ENCODE measurements at regions not wholly inside any gene's neighbourhood (a gene's known extent, or its start where the extent isn't known, plus 50 kb on each side); places are given as distances from the start of the nearest gene placed in this dataset.

DNA sequence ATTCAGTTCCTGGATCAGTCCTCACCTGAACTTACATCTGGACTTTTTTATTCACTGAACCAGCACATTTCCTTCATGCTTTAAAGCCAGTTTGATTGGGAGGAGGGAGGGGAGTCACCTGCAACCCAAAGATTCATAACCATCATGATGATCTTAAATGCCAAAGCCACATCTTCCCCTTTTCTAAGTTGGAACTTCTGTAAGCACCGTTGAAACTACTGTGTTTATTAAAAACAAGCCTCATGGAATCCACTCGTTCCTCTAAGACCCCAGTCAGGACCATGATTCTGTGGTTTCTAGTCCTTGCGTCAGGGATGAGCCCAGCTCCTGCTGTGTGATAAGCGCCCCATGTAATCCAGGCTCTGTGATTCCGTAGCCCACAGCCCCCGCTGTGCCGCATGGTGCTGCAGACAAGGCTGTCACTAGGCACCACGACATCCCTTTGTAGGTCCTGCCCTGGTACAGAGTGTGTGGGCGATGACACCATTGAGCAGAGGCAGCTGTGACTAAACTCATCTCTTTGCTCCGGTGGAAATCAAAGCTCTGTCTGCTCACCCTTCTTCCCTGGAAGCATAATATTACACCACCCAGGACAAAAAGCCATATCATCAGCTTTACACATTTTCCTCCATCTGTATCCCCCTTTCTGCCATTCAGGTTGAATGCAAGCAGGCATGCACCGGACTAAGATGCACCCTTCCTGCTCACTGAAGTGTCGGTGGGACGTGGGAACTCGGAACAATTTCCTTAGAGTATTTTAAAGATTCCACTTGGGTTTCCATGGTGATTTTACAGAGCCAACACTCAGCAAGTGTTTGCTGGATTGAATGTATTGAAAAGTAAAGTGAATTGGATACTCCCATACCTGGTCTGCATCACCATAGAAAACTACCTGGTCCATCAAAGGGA lies 132.0 kb upstream of the FSTL4 start:
- no peak for DNase-seq (ENCODE audit: low spot score)
- TF ChIP-seq, protein P1, sequence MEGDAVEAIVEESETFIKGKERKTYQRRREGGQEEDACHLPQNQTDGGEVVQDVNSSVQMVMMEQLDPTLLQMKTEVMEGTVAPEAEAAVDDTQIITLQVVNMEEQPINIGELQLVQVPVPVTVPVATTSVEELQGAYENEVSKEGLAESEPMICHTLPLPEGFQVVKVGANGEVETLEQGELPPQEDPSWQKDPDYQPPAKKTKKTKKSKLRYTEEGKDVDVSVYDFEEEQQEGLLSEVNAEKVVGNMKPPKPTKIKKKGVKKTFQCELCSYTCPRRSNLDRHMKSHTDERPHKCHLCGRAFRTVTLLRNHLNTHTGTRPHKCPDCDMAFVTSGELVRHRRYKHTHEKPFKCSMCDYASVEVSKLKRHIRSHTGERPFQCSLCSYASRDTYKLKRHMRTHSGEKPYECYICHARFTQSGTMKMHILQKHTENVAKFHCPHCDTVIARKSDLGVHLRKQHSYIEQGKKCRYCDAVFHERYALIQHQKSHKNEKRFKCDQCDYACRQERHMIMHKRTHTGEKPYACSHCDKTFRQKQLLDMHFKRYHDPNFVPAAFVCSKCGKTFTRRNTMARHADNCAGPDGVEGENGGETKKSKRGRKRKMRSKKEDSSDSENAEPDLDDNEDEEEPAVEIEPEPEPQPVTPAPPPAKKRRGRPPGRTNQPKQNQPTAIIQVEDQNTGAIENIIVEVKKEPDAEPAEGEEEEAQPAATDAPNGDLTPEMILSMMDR (IDR thresholded peaks at IDR 0.05; ENCODE audit: extremely low read depth, insufficient read depth, missing control alignments), result no peak
- in situ Hi-C loops (cut with MboI; ENCODE audit: low pct_unique_long_range_greater_than_20kb, low sequenced_read_pairs, unreplicated experiment), result no loop called here

DNA sequence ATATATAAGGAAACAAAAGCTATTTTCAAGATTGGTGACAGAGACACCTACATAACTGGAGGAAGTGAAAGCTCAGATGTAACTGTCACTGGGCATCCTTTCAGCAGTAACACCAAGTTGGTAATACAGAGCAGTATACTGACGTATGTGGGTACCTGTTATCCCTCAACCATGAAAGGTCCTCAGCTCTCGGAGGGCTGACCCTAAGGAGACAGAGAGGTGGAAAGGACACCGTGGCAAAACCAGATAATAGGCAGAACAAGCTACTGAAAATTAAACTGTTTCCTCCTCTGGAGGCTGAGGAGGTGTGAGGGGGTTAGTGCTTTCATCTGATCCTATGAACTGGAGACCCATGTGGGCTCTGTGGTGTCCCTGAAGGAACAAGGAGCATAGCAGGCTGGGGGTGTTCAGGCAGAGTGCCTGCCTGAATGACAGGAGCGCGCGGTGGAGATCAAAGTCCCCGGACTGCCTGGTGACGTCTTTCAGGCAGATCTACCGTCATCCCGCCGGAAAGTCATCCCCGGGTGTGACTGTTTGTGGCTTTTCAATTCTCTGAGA lies 130.2 kb upstream of the FSTL4 start:
- TF ChIP-seq, protein P1 (IDR thresholded peaks at IDR 0.05; ENCODE audit: extremely low read depth, insufficient read depth, missing control alignments), result no peak
- in situ Hi-C loops (cut with MboI; ENCODE audit: low pct_unique_long_range_greater_than_20kb, low sequenced_read_pairs, unreplicated experiment), result no loop called here

DNA sequence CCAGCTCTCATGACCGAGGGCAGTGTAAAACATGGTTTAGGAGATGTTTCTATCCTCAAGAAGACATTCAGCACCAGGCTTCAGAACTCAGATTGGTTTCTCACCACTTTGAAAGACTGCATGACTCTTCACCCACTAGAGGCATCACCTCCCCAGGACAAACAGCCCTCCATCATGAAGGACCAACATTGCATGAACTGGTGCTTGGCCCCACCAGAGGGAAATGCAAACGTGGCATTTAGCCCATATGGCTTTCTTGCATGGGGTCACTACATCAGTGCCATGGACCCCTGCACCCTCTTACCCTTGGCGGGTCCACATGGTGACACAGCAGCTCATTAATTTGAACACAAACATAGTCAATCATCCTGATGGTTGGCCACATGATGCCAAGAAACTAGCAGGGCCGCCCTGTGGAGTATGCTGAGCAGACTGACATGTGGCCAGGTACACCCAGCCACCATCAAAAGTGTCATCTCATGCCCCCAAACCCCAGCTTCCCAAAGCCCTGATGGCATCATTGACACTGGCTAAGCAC lies 129.5 kb upstream of the FSTL4 start:
- in situ Hi-C loops (cut with MboI; ENCODE audit: low pct_unique_long_range_greater_than_20kb, low sequenced_read_pairs, unreplicated experiment), result no loop called here
- no peak for DNase-seq (ENCODE audit: low spot score)
- TF ChIP-seq, protein P1 (IDR thresholded peaks at IDR 0.05; ENCODE audit: extremely low read depth, insufficient read depth, missing control alignments), result no peak

More for the DNA sequence above, 130.2 kb upstream of the FSTL4 start:
- DNase-seq (ENCODE audit: low spot score), result no peak

DNA sequence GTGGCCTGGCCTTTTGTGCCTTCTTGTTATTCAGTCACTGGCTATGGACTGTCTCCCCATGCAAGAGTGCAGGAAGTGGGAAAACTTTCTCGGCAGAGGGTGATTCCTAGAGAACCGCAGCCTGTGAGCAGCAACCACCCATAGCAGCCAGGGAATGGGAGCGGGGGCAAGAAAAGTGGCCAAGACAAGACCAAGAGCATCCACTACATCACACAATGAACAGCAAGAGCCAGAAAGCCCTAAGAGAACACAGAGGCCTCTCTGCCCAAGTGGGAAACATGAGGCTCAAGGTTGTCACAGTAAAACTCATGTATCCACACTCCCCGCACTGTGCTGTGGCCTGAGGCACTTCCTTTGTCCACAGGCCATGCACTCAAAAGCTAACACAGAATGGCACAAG lies 129.1 kb upstream of the FSTL4 start:
- in situ Hi-C loops (cut with MboI; ENCODE audit: low pct_unique_long_range_greater_than_20kb, low sequenced_read_pairs, unreplicated experiment), result no loop called here
- no peak for DNase-seq (ENCODE audit: low spot score)
- TF ChIP-seq, protein P1 (IDR thresholded peaks at IDR 0.05; ENCODE audit: extremely low read depth, insufficient read depth, missing control alignments), result no peak

DNA sequence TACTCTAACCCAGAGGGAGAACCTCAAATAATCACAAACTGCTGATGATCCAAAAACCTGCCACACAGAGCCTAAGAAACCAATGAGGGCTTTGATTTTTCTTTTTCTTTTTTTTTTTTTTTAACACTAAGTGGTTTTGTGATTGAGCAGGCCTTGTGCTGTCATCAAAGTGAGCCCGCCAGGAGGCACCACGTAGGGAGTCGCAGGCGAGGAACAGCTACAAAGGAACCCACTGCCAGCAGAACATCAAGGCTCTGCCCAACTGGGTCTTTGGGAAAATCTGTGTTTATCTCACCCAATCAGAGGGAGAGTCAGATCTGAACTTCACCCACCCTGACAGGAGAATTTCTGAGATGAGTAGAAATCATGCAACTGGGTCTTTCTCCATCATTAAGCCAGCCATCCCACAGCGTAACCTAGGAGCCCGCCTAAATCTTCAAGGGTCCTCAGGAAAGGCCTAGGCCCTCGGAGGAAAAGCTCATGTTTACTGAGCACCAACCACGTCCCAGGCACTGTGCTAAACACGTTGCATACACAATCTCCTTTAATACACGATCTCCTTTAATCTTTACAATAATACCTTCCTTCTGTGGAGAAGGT lies 126.9 kb upstream of the FSTL4 start:
- TF ChIP-seq, protein P1 (IDR thresholded peaks at IDR 0.05; ENCODE audit: extremely low read depth, insufficient read depth, missing control alignments), result no peak
- no peak for DNase-seq (ENCODE audit: low spot score)
- in situ Hi-C loops (cut with MboI; ENCODE audit: low pct_unique_long_range_greater_than_20kb, low sequenced_read_pairs, unreplicated experiment), result no loop called here

DNA sequence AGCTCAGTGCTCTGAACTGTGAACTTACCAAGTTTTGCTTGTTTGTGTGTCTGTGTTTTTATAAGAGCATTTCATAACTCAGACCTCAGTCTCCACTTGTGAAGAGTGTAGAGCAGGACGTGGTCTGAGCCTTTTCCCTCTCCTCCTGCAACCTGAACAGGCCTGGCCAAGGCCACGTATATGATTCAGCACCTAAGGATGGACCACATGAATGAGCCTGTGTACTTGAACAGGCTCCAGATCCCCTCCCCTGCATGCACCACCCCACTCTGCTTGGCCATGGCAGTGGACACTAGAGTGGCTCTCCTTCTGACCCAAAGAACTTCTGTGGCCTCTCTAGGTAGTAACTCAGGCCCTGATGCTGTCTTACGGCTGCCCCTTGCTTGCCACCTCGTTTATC lies 125.9 kb upstream of the FSTL4 start:
- TF ChIP-seq, protein P1 (IDR thresholded peaks at IDR 0.05; ENCODE audit: extremely low read depth, insufficient read depth, missing control alignments), result no peak

More for the DNA sequence above, 125.9 kb upstream of the FSTL4 start:
- in situ Hi-C loops (cut with MboI; ENCODE audit: low pct_unique_long_range_greater_than_20kb, low sequenced_read_pairs, unreplicated experiment), result no loop called here
- no peak for DNase-seq (ENCODE audit: low spot score)

Data from GM13977 (cell line).